Endothelial cell (in vitro differentiated cells): ENCODE measurements at regions not wholly inside any gene's neighbourhood (a gene's known extent, or its start where the extent isn't known, plus 50 kb on each side); places are given as distances from the start of the nearest gene placed in this dataset.
"Not testable (repeated sequence)": the region's sequence is repeated elsewhere in the genome, so short reads cannot be mapped to it uniquely, and the experiment has no call there.

Experiments used
- DNase-seq: peaks from one replicate; pipeline ENCODE4 v3.0.0; 2021; ENCODE audit warnings: low spot score
- H3K27ac Mint-ChIP-seq: one replicate; pipeline ENCODE4 v1.8.0; 2021; ENCODE audit warnings: mixed read lengths, inconsistent platforms; ENCODE audit not compliant: unreplicated experiment
- H3K27me3 Mint-ChIP-seq: one replicate; pipeline ENCODE4 v1.8.0; 2021; ENCODE audit warnings: mild to moderate bottlenecking, moderate library complexity, mixed read lengths, inconsistent platforms; ENCODE audit not compliant: unreplicated experiment
- H3K36me3 Mint-ChIP-seq: one replicate; pipeline ENCODE4 v1.8.0; 2021; ENCODE audit warnings: mild to moderate bottlenecking, low read depth, mixed read lengths, inconsistent platforms; ENCODE audit not compliant: unreplicated experiment
- H3K4me1 Mint-ChIP-seq: one replicate; pipeline ENCODE4 v1.8.0; 2021; ENCODE audit warnings: mild to moderate bottlenecking, mixed read lengths, inconsistent platforms; ENCODE audit not compliant: unreplicated experiment
- H3K4me3 Mint-ChIP-seq: one replicate; pipeline ENCODE4 v1.8.0; 2021; ENCODE audit warnings: mild to moderate bottlenecking, mixed read lengths, inconsistent platforms; ENCODE audit not compliant: unreplicated experiment
- H3K9me3 Mint-ChIP-seq: one replicate; pipeline ENCODE4 v1.8.0; 2021; ENCODE audit warnings: mixed read lengths, inconsistent platforms; ENCODE audit not compliant: unreplicated experiment
- CTCF ChIP-seq: fragments of 200-600 bp; sonication (generic); IDR thresholded peaks from one replicate; pipeline ENCODE4 v1.5.0; 2021; ENCODE audit warnings: antibody characterized with exemption; ENCODE audit not compliant: unreplicated experiment

DNA sequence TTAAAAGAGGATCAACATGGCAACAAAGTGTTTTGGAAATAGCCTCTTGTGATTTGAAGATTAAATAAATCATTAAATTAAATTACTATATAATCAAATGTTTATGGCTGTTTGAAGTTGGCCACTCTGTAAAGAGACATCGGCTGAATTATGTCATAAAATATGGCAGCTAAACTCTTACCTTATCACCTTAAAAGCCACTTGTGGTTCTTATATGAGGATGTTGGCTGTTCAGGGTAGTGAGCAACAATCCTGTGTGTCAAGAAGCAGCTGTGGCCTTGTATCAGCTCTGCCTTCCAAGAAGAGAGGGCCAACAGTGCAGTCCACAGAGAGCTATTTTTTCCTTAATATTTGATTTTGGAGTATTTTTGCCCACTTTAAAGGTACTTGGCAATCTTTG is 113.4 kb upstream of the CDK6 start:
- Mint-ChIP-seq H3K4me3 (no peak overlapping the region), H3K36me3 (no peaks in the 10 kb centered on the region), H3K4me1 (no peaks in the 10 kb centered on the region), H3K9me3 (no peaks in the 10 kb centered on the region), H3K27ac (no peak overlapping the region), H3K27me3 (no peaks in the 10 kb centered on the region)
- DNase-seq, result no peak
- no peak for TF ChIP-seq CTCF

- Mint-ChIP-seq H3K4me3 (no peak overlapping the region), H3K9me3 (no peaks in the 10 kb centered on the region), H3K27ac (no peak overlapping the region), H3K4me1 (no peaks in the 10 kb centered on the region), H3K36me3 (no peaks in the 10 kb centered on the region), H3K27me3 (no peaks in the 10 kb centered on the region)
- no peak for DNase-seq
- TF ChIP-seq CTCF, result no peak
Observed at GRCh38 chr7:92945840-92946239, 109.5 kb upstream of the CDK6 start.

DNA sequence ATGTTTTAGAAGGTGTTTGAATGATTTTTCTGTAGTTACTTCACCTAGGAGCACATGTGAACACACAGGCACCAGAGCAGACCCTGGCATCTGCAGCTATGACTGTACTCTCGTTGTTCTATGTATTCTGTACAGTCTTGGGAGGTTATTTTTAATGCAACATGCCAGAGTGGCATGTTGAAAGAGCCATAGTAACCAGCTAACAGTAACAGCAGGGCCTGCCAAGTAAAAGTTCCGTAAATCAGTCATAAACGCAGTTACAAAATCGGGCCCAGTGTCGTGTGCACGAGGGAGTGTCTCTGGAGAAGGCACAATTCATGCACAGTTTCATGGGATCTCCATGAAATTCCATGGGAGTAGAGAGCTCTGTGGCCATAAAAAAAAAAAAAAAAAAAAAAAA is 108.3 kb upstream of the CDK6 start:
- H3K4me1 Mint-ChIP-seq, result no peaks in the 10 kb centered on the region
- H3K27ac Mint-ChIP-seq, result no peak overlapping the region
- no peak for DNase-seq
- no peak overlapping the region for H3K4me3 Mint-ChIP-seq
- H3K9me3 Mint-ChIP-seq, result no peaks in the 10 kb centered on the region
- H3K27me3 Mint-ChIP-seq, result no peaks in the 10 kb centered on the region
- no peak for TF ChIP-seq CTCF
- H3K36me3 Mint-ChIP-seq, result no peaks in the 10 kb centered on the region

DNA sequence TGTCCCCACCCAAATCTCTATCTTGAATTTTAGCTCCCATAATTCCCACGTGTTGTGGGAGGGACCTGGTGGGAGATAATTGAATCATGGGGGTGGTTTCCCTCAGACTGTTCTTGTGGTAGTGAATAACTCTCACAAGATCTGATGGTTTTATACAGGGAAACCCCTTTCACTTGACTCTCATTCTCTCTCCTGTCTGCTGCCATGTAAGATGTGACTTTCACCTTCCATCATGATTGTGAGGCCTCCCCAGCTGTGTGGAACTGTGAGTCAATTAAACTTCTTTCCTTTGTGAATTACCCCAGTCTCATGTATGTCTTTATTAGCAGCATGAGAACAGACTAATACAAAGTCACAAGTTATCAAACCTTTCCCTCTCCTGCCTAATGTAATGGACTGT is 106.3 kb upstream of the CDK6 start:
- not testable (repeated sequence) for H3K9me3 Mint-ChIP-seq, H3K27me3 Mint-ChIP-seq, H3K36me3 Mint-ChIP-seq, H3K4me1 Mint-ChIP-seq, DNase-seq, H3K4me3 Mint-ChIP-seq, H3K27ac Mint-ChIP-seq

DNA sequence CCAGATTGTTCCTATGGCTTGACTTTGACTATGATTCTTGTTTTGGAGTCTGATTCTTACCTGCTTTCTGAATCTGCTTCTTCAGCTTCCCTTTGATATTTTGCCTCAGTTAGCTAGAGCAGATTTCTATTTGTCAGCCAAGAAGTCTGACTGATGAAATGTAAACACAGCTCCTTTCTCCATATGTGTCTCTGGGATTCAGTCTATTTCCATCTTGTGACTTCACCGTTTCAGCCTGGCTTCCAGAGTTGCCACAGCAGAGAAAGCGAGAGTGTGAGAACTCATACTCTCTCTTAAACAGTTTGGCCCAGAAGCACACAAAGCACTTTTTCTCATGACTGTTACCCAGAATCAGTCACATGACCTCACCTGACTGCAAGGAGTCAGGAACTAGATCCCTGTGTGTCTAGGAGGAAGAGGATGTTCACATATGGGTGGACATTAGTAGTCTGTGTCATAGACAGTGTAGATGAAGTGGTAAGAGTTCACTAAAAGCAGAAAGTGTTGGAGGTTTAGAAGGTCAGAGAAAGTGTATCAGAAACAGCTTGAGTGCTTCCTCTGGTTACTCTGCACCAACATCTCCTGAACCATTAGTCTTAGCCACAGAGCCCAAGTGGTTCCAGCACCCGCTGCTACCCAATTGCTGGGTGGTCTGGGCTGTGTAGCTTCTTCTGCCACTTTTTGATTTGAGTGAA is 103.4 kb upstream of the CDK6 start:
- TF ChIP-seq CTCF, result no peak
- Mint-ChIP-seq H3K4me1 (no peaks in the 10 kb centered on the region), H3K27ac (no peak overlapping the region), H3K27me3 (no peaks in the 10 kb centered on the region), H3K36me3 (no peaks in the 10 kb centered on the region), H3K9me3 (no peaks in the 10 kb centered on the region), H3K4me3 (no peak overlapping the region)
- no peak for DNase-seq
